ENCODE measurements at regions not wholly inside any gene's neighbourhood (a gene's known extent, or its start where the extent isn't known, plus 50 kb on each side); places are given as distances from the start of the nearest gene placed in this dataset.

DNA sequence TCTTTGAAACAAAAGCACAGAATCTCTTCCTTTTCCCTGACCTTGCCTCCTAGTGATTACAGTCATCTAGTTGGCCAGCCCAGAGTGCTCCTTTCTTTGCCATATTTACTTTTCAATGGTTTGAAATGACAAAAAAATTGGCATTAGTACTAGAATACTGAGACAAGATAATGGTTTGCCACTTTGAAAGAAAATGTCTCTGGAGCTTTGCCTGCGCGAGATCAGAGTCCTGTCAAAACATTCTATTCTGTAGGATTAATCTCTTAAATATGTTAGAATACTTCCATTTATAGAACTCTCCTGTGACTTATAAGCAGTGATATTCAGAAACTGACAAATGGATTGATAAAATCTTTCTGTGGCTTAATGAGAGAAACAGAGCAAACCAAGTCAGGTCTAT is 484.0 kb upstream of the IZUMO3 start:
- Histone ChIP-seq H3K9me3 (no peaks in the 10 kb centered on the region), H3K4me3 (no peak overlapping the region), H3K27ac (no peak overlapping the region), H3K27me3 (no peaks in the 10 kb centered on the region), H3K36me3 (no peaks in the 10 kb centered on the region), H3K4me1 (no peaks in the 10 kb centered on the region)
- in situ Hi-C loops (cut with MboI; ENCODE audit: low sequenced_read_pairs in 4 of 4), result no loop called here
- DNase-seq, result no peak
- no peak for TF ChIP-seq POLR2A (IDR thresholded peaks at IDR 0.05)
- TF ChIP-seq, protein P1, sequence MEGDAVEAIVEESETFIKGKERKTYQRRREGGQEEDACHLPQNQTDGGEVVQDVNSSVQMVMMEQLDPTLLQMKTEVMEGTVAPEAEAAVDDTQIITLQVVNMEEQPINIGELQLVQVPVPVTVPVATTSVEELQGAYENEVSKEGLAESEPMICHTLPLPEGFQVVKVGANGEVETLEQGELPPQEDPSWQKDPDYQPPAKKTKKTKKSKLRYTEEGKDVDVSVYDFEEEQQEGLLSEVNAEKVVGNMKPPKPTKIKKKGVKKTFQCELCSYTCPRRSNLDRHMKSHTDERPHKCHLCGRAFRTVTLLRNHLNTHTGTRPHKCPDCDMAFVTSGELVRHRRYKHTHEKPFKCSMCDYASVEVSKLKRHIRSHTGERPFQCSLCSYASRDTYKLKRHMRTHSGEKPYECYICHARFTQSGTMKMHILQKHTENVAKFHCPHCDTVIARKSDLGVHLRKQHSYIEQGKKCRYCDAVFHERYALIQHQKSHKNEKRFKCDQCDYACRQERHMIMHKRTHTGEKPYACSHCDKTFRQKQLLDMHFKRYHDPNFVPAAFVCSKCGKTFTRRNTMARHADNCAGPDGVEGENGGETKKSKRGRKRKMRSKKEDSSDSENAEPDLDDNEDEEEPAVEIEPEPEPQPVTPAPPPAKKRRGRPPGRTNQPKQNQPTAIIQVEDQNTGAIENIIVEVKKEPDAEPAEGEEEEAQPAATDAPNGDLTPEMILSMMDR (IDR thresholded peaks at IDR 0.05 in 4 of 5, conservative IDR thresholded peaks at IDR 0.05 in 1 of 5), result no peak
- intact Hi-C loops (cut with DNase I; ENCODE audit: low total_unique reads), result no loop called here
- no peak for ATAC-seq

DNA sequence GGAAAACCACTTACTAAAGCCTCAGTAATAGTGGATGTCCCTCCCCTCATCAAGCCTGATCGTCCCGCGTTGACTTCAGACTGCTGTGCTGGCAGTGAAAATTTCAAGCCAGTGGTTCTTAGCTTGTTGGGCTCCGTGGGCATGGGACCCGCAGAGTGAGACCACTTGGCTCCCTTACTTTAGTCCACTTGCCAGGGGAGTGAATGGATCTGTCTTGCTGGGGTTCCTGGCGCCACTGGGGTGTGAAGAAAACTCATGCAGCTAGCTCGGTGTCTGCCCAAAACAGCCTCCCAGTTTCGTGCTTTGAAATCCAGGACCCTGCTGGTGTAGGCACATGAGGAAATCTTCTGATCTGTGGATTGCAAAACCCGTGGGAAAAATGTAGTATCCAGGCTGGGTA is 480.0 kb upstream of the IZUMO3 start:
- Histone ChIP-seq H3K27me3 (no peaks in the 10 kb centered on the region), H3K9me3 (no peaks in the 10 kb centered on the region), H3K4me1 (no peaks in the 10 kb centered on the region), H3K36me3 (no peaks in the 10 kb centered on the region), H3K27ac (no peak overlapping the region), H3K4me3 (no peak overlapping the region)
- no peak for TF ChIP-seq POLR2A (IDR thresholded peaks at IDR 0.05)
- TF ChIP-seq, protein P1 (IDR thresholded peaks at IDR 0.05 in 4 of 5, conservative IDR thresholded peaks at IDR 0.05 in 1 of 5), result no peak
- intact Hi-C loops (cut with DNase I; ENCODE audit: low total_unique reads), result no loop called here
- ATAC-seq (no peak), DNase-seq (no peak)
- in situ Hi-C loops (cut with MboI; ENCODE audit: low sequenced_read_pairs in 4 of 4), result no loop called here

DNA sequence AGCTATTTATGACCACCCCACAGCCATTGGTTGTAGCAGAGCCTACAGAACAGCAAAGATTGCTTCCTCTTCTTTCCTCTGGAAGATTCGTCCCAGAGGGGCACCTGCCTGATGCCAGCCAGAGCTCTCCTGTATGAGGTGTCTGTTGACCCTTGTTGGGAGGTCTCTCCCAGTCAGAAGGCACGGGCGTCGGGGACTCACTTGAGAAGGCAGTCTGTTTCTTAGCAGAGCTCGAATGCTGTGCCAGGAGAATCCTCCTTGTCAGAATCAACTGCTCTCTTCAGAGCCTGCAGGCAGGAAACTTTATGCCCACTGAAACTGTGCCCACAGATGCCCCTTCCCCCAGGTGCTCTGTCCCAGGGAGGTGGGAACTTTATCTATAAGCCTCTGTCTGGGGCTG is 479.5 kb upstream of the IZUMO3 start:
- TF ChIP-seq, protein P1 (IDR thresholded peaks at IDR 0.05 in 4 of 5, conservative IDR thresholded peaks at IDR 0.05 in 1 of 5), result no peak
- TF ChIP-seq POLR2A (IDR thresholded peaks at IDR 0.05), result no peak
- H3K27me3 ChIP-seq, result no peaks in the 10 kb centered on the region
- no peak overlapping the region for H3K4me3 ChIP-seq
- DNase-seq (no peak), ATAC-seq (no peak)
- H3K36me3 ChIP-seq, result no peaks in the 10 kb centered on the region
- in situ Hi-C loops (cut with MboI; ENCODE audit: low sequenced_read_pairs in 4 of 4) (no loop called here), intact Hi-C loops (cut with DNase I; ENCODE audit: low total_unique reads) (no loop called here)
- H3K4me1 ChIP-seq, result no peaks in the 10 kb centered on the region
- no peak overlapping the region for H3K27ac ChIP-seq
- H3K9me3 ChIP-seq, result no peaks in the 10 kb centered on the region

DNA sequence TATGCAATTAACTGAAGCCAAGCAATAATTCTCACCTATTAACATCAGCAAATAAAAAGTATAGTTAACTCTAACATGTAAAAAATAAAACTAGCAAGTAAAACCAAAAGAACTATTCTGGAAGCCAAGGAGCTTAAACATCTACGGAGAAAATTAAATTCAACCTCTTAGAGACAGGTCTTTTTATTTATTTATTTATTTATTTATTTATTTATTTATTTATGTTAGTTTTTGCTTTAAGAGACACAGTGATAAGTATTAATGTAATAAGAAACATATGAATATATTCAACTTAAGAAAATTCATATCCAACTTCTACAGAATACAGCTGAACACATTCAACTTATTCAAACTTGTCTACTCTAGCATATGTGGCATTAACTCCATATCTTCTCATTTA is 472.1 kb upstream of the IZUMO3 start:
- Histone ChIP-seq H3K36me3 (no peaks in the 10 kb centered on the region), H3K4me1 (no peaks in the 10 kb centered on the region), H3K27ac (no peak overlapping the region), H3K9me3 (no peaks in the 10 kb centered on the region), H3K4me3 (no peak overlapping the region), H3K27me3 (no peaks in the 10 kb centered on the region)
- DNase-seq (no peak), ATAC-seq (no peak)
- intact Hi-C loops (cut with DNase I; ENCODE audit: low total_unique reads), result no loop called here
- in situ Hi-C loops (cut with MboI; ENCODE audit: low sequenced_read_pairs in 4 of 4), result no loop called here
- no peak for TF ChIP-seq POLR2A (IDR thresholded peaks at IDR 0.05)
- TF ChIP-seq, protein P1 (IDR thresholded peaks at IDR 0.05 in 4 of 5, conservative IDR thresholded peaks at IDR 0.05 in 1 of 5), result no peak

DNA sequence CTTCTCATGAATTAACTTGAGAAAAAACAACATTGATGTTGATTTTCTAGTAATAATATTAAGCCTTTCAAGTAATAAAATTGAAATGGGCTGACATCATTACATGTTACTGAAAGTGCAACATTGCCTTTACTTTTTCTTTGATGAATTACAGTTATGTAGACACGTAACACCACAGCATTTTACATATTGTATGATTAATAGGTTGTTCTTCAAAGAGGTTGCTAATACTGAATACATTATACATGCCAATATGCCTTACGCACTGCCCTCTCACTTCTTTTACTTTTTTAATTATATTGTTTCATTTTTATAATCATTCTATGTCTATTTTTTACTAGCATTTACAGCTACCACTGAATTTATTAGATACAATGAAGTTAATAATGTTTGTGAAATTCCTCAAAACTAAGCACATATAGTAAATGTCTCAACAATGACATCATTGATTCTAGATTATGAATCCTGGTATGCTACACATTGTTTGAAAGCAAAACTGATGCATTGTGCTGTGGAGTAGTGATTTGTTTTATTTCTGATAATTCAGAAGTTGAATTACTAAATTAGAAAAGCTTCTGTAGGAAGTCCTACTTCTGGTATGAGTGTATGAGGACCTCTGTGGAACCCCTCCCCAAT is 464.4 kb upstream of the IZUMO3 start:
- TF ChIP-seq POLR2A (IDR thresholded peaks at IDR 0.05), result no peak
- TF ChIP-seq, protein P1 (IDR thresholded peaks at IDR 0.05 in 4 of 5, conservative IDR thresholded peaks at IDR 0.05 in 1 of 5), result no peak
- Histone ChIP-seq H3K9me3 (no peaks in the 10 kb centered on the region), H3K36me3 (no peaks in the 10 kb centered on the region), H3K27ac (no peak overlapping the region), H3K4me1 (no peaks in the 10 kb centered on the region), H3K4me3 (no peak overlapping the region), H3K27me3 (no peaks in the 10 kb centered on the region)
- DNase-seq (no peak), ATAC-seq (no peak)
- intact Hi-C loops (cut with DNase I; ENCODE audit: low total_unique reads) (no loop called here), in situ Hi-C loops (cut with MboI; ENCODE audit: low sequenced_read_pairs in 4 of 4) (no loop called here)

Measured in gastrocnemius medialis (tissue), 4 donors.